GM12878 (cell line): ENCODE measurements at regions not wholly inside any gene's neighbourhood (a gene's known extent, or its start where the extent isn't known, plus 50 kb on each side); places are given as distances from the start of the nearest gene placed in this dataset.

Experiments
- ATAC-seq: fragments of 200-7000 bp; cut with Tn5 transposase; 3 replicates; pipeline ENCODE4 v1.9.1; 2020; ENCODE audit warnings: mild to moderate bottlenecking, moderate library complexity
- BruUV-seq: library from RNA; stranded (reverse); fragments of 400-500 nt; replicated peaks from 2 replicates; lab custom pipeline; 2021; lab: Mats Ljungman, UMichigan
- CTCF ChIA-PET: fragments of 300-600 bp; sonication (Branson Sonifier 250); formaldehyde crosslinking; extraction: SDS; loops from one replicate; lab custom pipeline; 2021; ENCODE audit warnings: inconsistent platforms; lab: Yijun Ruan, JAX
- POLR2A ChIA-PET: fragments of 350-600 bp; formaldehyde crosslinking; extraction: SDS; loops from one replicate; lab custom pipeline; 2021; ENCODE audit warnings: inconsistent platforms; lab: Charles Lee
- RAD21 ChIA-PET: fragments of 300-600 bp; sonication (Branson Sonifier 250); formaldehyde crosslinking; loops from one replicate; lab custom pipeline; 2023; ENCODE audit warnings: antibody characterized with exemption; ENCODE audit not compliant: unreplicated experiment; lab: Charles Lee
- SMC1A ChIA-PET: fragments of 300-600 bp; sonication (Branson Sonifier 250); formaldehyde crosslinking; loops from one replicate; lab custom pipeline; 2023; ENCODE audit not compliant: unreplicated experiment, uncharacterized antibody; lab: Charles Lee
- DNase-seq: peaks from one replicate; pipeline ENCODE4 v3.0.0-alpha.2; 2011; ENCODE audit warnings: low read depth, low spot score
- FAIRE-seq: peaks from 3 replicates; lab custom pipeline; 2011; peaks lifted over from hg19 to GRCh38; lab: Jason Lieb, UNC
- H2AFZ ChIP-seq: 2 replicates; pipeline ENCODE4 v1.6.0; 2011; ENCODE audit warnings: low read depth, low read length, control low read depth; ENCODE audit not compliant: control insufficient read depth
- H3K27ac ChIP-seq: 2 replicates; pipeline ENCODE4 v1.5.1; 2011; ENCODE audit warnings: control low read depth; ENCODE audit not compliant: control insufficient read depth, insufficient read depth
- H3K27me3 ChIP-seq, 2 experiments: replicated peaks in 1 of 2; 2 replicates each; pipeline versions ENCODE4 v1.6.0 to v1.6.1; 2011; ENCODE audit warnings: low read length in 1 of 2; ENCODE audit not compliant: control insufficient read depth in 2 of 2, insufficient read depth in 2 of 2
- H3K36me3 ChIP-seq, 2 experiments: 2 replicates each; pipeline ENCODE4 v1.5.1; 2011; ENCODE audit warnings: low read length in 1 of 2; ENCODE audit not compliant: control insufficient read depth in 2 of 2, insufficient read depth in 2 of 2
- H3K4me1 ChIP-seq: 2 replicates; pipeline ENCODE4 v1.6.1; 2011; ENCODE audit warnings: mild to moderate bottlenecking, low read length, moderate library complexity, mixed read lengths; ENCODE audit not compliant: control insufficient read depth, insufficient read depth
- H3K4me2 ChIP-seq: 2 replicates; pipeline ENCODE4 v1.6.0; 2011; ENCODE audit warnings: control low read depth; ENCODE audit not compliant: control insufficient read depth, insufficient read depth
- H3K4me3 ChIP-seq: fragments of 200-600 bp; sonication (generic); 2 replicates; pipeline ENCODE4 v1.5.1; 2016
- H3K79me2 ChIP-seq: 2 replicates; pipeline ENCODE4 v1.6.0; 2011; ENCODE audit warnings: low read length; ENCODE audit not compliant: control insufficient read depth, insufficient read depth
- H3K9ac ChIP-seq: 2 replicates; pipeline ENCODE4 v1.8.0; 2011; ENCODE audit warnings: low read length, control low read depth, mixed read lengths; ENCODE audit not compliant: control insufficient read depth, insufficient read depth
- H3K9me3 ChIP-seq: replicated peaks from 3 replicates; pipeline ENCODE4 v1.5.1; 2011; ENCODE audit warnings: mild to moderate bottlenecking, low read length; ENCODE audit not compliant: control insufficient read depth, insufficient read depth
- H4K20me1 ChIP-seq: 2 replicates; pipeline ENCODE4 v1.6.0; 2011; ENCODE audit not compliant: control insufficient read depth, insufficient read depth
- BCL11A ChIP-seq: IDR thresholded peaks from 2 replicates; pipeline ENCODE4 v1.6.1; 2011; ENCODE audit warnings: low read depth, low read length
- FOS ChIP-seq: IDR thresholded peaks from 3 replicates; pipeline ENCODE4 v1.6.1; 2011; ENCODE audit warnings: borderline replicate concordance; ENCODE audit not compliant: insufficient read length; ENCODE audit errors: extremely low read depth
- HDGF ChIP-seq: fragments of 450-650 bp; IDR thresholded peaks from 2 replicates; pipeline ENCODE4 v1.6.1; 2016; ENCODE audit warnings: antibody characterized with exemption
- POLR2AphosphoS2 ChIP-seq: IDR thresholded peaks from 2 replicates; pipeline ENCODE4 v1.6.1; 2011; ENCODE audit warnings: low read depth, mild to moderate bottlenecking, low read length, improper control_type of control experiment, moderate library complexity
- SRF ChIP-seq, 2 experiments: IDR thresholded peaks; 2 replicates each; pipeline ENCODE4 v1.6.1; 2011; ENCODE audit warnings: low read depth in 2 of 2, low read length in 2 of 2, mild to moderate bottlenecking in 1 of 2, moderate library complexity in 1 of 2
- WGBS: methylation state at CpG from one replicate; pipeline ENCODE4 v1.1.6; 2016; ENCODE audit warnings: low lambda C conversion rate; ENCODE audit not compliant: insufficient replicate concordance, insufficient coverage; ENCODE audit errors: missing lambda C conversion rate; 5-methylcytosine and 5-hydroxymethylcytosine counted together
- in situ Hi-C: fragments of 300-500 bp; cut with MboI; formaldehyde crosslinking; loops from 9 replicates; pipeline ENCODE4 v1.14.3; 2018; ENCODE audit warnings: mixed read lengths
- intact Hi-C: fragments of 100-400 bp; cut with micrococcal nuclease; formaldehyde crosslinking; loops from one replicate; pipeline ENCODE4 v1.14.2; 2022; ENCODE audit not compliant: unreplicated experiment
- TF ChIP-seq, protein P1 (sequence below): fragments of 450-650 bp; IDR thresholded peaks from 2 replicates; pipeline ENCODE4 v1.6.1; 2017; ENCODE audit warnings: low read depth, mild to moderate bottlenecking, moderate library complexity

- FAIRE-seq (no peak), ATAC-seq (no peak), DNase-seq (no peak)
- Histone ChIP-seq H3K4me1 (no peaks in the 10 kb centered on the region), H3K79me2 (no peaks in the 10 kb centered on the region), H3K9ac (no peak overlapping the region), H3K9me3 (no peaks in the 10 kb centered on the region), H3K27ac (no peak overlapping the region), H4K20me1 (no peaks in the 10 kb centered on the region), H3K27me3 (no peaks in the 10 kb centered on the region), H2AFZ (no peak overlapping the region), H3K4me3 (no peak overlapping the region), H3K36me3 (no peaks in the 10 kb centered on the region), H3K4me2 (no peak overlapping the region)
- ChIA-PET POLR2A (no interaction called here), CTCF (no interaction called here), RAD21 (no interaction called here), SMC1A (no interaction called here)
- intact Hi-C loops = no loop called here
- WGBS = 31% methylated on average over 3 of the region's 3 CpGs
- TF ChIP-seq BCL11A = no peak
- TF ChIP-seq SRF (IDR thresholded peaks at IDR 0.05; ENCODE audit: low read depth in 2 of 2, low read length in 2 of 2) = no peak
- TF ChIP-seq FOS = no peak
- TF ChIP-seq, protein P1, sequence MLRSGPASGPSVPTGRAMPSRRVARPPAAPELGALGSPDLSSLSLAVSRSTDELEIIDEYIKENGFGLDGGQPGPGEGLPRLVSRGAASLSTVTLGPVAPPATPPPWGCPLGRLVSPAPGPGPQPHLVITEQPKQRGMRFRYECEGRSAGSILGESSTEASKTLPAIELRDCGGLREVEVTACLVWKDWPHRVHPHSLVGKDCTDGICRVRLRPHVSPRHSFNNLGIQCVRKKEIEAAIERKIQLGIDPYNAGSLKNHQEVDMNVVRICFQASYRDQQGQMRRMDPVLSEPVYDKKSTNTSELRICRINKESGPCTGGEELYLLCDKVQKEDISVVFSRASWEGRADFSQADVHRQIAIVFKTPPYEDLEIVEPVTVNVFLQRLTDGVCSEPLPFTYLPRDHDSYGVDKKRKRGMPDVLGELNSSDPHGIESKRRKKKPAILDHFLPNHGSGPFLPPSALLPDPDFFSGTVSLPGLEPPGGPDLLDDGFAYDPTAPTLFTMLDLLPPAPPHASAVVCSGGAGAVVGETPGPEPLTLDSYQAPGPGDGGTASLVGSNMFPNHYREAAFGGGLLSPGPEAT = no peak
- no peak for TF ChIP-seq HDGF
- no peak for TF ChIP-seq POLR2AphosphoS2
- in situ Hi-C loops = no loop called here
- BruUV-seq = no TSS peak
Observed at GRCh38 chr9:119501374-119501773, 132.1 kb upstream of the BRINP1 start.
